Neuron (in vitro differentiated cells): ENCODE measurements at regions not wholly inside any gene's neighbourhood (a gene's known extent, or its start where the extent isn't known, plus 50 kb on each side); places are given as distances from the start of the nearest gene placed in this dataset.

Experiments used
- H2AFZ ChIP-seq: one replicate; pipeline ENCODE4 v1.6.1; 2013; ENCODE audit warnings: low read depth, mild to moderate bottlenecking, inconsistent platforms, low read length, moderate library complexity
- H3K27me3 ChIP-seq: one replicate; pipeline ENCODE4 v1.6.1; 2013; ENCODE audit warnings: low read length; ENCODE audit not compliant: insufficient read depth
- H3K36me3 ChIP-seq: one replicate; pipeline ENCODE4 v1.6.1; 2013; ENCODE audit warnings: low read length; ENCODE audit not compliant: insufficient read depth
- H3K4me1 ChIP-seq: one replicate; pipeline ENCODE4 v1.6.1; 2013; ENCODE audit warnings: low read length; ENCODE audit not compliant: insufficient read depth
- H3K4me3 ChIP-seq: 2 replicates; pipeline ENCODE4 v1.5.1; 2013; ENCODE audit warnings: mild to moderate bottlenecking, low read length, moderate library complexity
- H3K9me3 ChIP-seq: one replicate; pipeline ENCODE4 v1.6.1; 2013; ENCODE audit warnings: low read length

DNA sequence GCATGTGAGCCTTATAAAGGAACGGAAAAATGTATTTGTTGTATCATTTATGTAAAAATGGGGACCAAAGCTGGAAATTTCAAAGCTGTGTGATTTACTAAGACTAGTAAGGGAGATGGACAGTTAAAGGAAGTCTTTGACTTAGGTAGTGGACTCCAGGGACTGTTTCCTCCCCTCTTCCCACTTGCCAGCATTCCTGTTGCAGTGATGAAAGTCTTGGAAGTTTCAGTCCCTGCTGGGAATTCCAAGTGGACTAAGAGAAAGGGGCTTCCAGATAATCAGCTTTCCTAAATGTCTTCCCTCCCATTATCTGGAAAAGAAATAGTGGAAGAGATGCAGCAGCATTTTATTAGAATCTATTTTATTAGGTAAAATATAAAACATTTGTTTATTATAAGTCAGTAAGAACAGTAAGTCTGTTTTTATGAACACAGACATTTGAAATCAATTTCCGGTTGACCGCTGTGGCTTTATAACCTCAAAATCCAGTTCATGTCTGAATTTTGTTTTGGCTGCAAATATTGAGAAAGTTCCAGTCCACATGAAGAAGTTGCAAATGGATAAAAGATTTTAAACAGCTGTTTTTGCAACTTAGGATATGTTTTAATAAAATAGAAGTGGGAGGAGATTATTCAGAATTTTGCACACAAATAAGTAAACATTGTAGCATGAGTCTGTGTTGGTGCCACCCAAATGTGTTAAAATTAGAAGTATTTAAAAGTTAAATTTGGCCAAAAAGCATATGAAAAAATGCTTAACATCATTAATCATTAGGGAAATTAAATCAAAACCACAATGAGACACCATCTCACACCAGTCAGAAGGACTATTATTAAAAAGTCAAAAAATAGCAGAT is 141.8 kb downstream of the IL20RB start:
- H3K9me3 ChIP-seq = no peaks in the 10 kb centered on the region
- peaks cover 2% of the 10 kb centered on the region for H3K27me3 ChIP-seq
- no peaks in the 10 kb centered on the region for H3K4me1 ChIP-seq
- H3K4me3 ChIP-seq = no peak overlapping the region
- no peaks in the 10 kb centered on the region for H3K36me3 ChIP-seq
- H2AFZ ChIP-seq = no peak overlapping the region

DNA sequence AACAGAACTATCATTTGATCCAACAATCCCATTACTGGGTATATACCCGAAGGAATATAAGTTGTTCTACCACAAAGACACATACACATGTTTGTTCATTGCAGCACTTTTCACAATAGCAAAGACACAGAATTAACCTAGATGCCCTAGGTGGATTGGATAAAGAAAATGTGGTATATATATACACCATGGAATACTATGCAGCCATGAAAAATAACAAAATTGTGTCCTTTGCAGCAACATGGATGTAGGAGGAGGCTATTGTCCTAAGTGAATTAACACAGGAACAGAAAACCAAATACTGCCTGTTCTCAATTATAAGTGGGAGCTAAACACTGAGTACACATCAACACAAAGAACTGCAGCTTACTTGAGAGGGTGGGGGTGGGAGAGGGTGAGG is 142.5 kb downstream of the IL20RB start:
- Histone ChIP-seq H2AFZ (no peak overlapping the region), H3K27me3 (peaks cover 2% of the 10 kb centered on the region), H3K9me3 (no peaks in the 10 kb centered on the region), H3K36me3 (no peaks in the 10 kb centered on the region), H3K4me1 (no peaks in the 10 kb centered on the region), H3K4me3 (no peak overlapping the region)

DNA sequence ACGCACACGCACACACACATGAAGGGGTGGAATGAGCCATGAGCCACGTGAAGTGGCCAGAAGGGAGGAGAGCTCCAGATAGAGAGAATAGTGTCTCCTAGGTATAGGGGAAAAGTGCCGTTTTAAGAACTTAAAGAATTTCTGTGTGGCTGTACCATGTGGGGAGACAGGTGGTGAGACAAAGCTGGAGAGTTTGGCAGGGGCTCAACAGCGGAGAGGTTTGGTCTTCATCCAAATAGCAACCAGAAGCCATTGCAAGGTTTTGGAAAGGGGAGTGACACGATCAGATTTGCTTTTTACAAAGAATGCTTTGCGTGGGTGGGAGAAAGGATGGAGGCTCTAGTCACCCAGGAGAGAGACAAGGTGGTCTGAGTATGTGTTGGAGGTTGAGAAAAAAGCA is 146.0 kb downstream of the IL20RB start:
- Histone ChIP-seq H3K9me3 (no peaks in the 10 kb centered on the region), H3K4me3 (no peak overlapping the region), H3K4me1 (peaks cover 21% of the 10 kb centered on the region), H3K27me3 (peaks cover 2% of the 10 kb centered on the region), H3K36me3 (no peaks in the 10 kb centered on the region), H2AFZ (no peak overlapping the region)

DNA sequence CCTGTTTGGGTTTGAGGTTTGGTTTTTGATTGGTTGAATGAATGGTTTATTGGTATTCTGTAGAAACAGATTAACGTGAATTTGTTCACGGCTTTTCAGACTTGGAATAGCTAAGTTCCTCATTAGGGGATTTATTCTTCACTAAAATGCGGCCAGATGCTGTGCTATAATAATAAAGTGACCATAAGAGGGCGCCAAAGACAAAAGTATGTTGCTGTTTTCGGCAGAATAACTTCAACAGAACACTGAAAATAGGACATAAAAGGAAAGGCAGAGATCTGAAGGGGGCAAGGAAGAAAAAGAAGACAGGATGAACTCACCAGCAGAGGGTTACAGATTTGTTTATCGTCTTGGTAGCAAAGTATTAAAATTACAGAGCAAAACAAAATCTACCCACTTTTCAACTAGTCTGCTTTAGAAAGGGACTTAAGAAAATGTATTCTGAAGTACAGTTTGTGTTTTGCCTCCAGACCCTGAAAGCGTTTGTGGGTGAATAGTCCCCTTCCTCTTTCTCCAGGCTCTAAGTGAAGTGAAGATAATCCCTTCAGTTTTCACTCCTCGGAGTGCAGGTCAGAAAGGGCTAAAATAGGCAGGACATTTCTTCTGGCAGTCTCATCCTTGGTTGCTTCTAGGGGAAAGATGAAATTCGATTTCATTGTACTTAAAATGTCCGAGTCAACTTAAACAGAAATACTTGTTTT is 147.6 kb downstream of the IL20RB start:
- H3K36me3 ChIP-seq = no peaks in the 10 kb centered on the region
- peak overlapping the region; percentile 31 for H3K4me3 ChIP-seq
- peaks cover 21% of the 10 kb centered on the region for H3K4me1 ChIP-seq
- peak overlapping the region; percentile 27 for H2AFZ ChIP-seq
- no peaks in the 10 kb centered on the region for H3K27me3 ChIP-seq
- H3K9me3 ChIP-seq = no peaks in the 10 kb centered on the region

DNA sequence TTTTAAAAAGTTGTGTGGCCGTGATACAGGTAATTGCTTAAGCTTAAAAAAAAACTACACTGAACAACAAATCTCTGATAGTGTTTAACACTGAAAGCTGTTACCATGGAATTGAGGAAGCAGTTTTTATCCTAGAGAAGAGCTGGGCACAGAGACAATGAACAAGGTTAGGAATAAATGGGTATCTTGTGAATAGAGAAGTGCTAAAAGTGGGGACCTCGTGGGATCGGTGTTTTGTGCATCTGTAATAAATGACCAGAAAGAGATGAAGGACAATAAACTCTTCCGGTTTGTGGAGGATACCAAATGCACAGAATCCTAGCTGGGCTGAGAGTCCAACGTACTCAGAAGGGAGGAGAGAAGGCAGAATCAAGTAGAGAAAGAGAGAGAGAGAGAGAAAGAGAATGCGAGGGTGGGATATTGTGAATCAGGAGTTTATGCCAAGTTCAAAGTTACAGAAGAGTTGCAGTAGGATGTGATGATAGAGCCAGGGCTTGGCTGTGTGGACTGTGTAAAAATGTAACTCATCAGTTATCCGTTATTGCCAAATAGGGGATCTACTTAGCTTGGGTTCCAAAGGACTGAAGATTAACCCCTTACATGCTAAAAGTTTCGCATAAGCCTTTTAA is 148.9 kb downstream of the IL20RB start:
- Histone ChIP-seq H2AFZ (no peak overlapping the region), H3K4me3 (no peak overlapping the region), H3K4me1 (peaks cover 32% of the 10 kb centered on the region), H3K27me3 (no peaks in the 10 kb centered on the region), H3K9me3 (no peaks in the 10 kb centered on the region), H3K36me3 (no peaks in the 10 kb centered on the region)

DNA sequence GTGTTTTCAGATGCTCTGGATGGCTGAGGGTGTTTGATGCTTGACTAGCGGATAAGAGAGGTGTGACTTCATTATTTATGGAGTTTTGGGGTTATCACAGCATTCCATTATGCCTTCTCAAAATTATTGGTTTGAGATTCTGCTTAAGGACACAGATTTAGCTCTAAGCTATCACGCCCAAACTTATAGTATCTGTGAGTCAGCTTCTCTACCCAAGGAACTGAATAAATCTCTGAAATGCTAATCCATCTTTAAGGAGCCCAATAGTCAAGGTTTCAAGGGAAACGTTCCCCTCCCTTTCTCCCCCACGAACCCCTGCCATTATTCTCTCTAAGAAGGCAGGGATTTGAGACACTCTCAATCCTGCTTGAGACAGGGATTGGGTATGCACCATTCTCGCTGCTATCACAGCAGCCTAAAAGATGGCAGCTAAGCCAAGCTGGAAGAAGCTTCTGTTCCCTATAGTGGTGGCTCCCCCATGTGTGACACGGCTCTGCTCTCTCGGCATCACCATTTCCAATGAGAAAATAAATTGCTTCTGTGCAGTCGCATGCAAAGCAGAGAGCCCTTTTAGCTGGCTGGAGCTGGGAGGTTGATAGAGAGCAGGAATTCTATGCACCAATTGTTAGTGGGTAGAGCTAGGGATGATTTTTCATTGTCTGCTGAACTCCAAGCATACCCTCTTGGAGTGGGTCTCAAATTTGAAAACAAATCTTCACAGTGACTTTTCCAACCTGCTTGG is 151.1 kb downstream of the IL20RB start:
- Histone ChIP-seq H2AFZ (no peak overlapping the region), H3K27me3 (no peaks in the 10 kb centered on the region), H3K4me3 (no peak overlapping the region), H3K4me1 (peaks cover 35% of the 10 kb centered on the region), H3K9me3 (no peaks in the 10 kb centered on the region), H3K36me3 (no peaks in the 10 kb centered on the region)

DNA sequence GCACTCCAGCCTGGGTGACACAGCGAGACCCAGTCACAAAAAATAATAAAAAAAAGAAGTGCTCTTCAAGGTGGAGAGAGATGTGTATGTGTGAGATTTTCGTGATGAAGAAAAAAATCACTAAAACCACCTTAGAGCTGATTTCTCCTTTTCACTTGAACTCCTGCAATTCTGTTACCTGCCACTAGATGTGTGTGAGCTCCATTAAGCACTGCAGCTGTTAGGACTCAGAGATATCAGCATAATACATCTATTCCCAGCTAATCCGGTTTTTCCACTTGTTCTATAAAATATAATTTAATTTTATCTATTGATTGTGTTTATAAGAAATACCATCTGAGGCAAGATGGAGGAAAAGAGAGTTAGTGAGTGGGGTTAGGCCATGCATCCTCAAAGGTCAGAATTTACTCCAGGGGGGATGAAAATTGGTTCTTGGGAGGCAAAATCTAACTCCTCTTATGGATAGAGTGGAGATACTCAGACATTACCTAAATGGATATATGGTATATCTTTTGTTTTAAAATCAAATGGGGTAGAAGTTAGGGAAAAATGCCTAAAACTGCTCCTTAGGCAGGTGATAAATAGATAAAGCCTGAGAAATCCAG is 152.7 kb downstream of the IL20RB start:
- Histone ChIP-seq H3K27me3 (no peaks in the 10 kb centered on the region), H3K4me3 (no peak overlapping the region), H3K36me3 (no peaks in the 10 kb centered on the region), H2AFZ (no peak overlapping the region), H3K9me3 (no peaks in the 10 kb centered on the region), H3K4me1 (peaks cover 33% of the 10 kb centered on the region)

DNA sequence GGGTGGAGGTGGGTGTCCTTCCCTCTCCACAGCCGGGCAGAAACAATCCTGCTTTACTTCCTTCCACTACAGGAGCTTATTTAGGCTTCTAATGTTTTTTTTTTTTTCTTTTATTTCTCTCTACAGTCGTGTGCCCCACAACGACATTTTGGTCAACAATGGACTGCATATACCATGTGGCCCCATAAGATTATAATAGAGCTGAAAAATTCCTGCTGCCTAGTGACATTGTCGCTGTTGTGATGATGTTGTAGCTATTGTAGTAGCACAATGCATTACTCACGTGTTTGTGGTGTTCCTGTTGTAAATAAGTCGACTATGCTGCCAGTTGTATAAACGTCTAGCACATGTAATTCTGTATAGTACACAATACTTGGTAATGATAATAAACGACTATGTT is 153.7 kb downstream of the IL20RB start:
- no peaks in the 10 kb centered on the region for H3K36me3 ChIP-seq

DNA sequence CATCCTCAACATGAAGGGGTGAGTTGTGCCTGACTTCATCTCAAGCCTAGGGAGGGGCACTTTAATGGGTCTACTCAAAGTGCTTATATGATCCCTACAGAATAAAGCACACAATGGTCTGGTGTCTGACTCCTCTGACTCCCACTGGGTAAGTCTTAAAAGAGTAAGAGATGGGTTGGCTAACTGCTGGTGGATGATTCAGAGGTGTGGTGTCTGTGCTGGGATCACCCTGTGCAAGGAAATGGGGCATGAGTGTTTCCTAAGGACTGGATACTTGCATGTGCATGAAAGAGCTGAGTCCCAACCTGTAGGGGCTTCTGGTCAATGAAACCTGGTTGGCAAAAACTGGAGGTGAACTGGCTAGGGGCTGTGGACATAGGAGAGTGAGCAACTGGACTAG is 158.8 kb downstream of the IL20RB start:
- Histone ChIP-seq H3K4me3 (no peak overlapping the region), H3K36me3 (no peaks in the 10 kb centered on the region), H3K9me3 (no peaks in the 10 kb centered on the region), H2AFZ (no peak overlapping the region), H3K4me1 (peaks cover 3% of the 10 kb centered on the region), H3K27me3 (no peaks in the 10 kb centered on the region)

More for the DNA sequence above, 153.7 kb downstream of the IL20RB start:
- H3K4me1 ChIP-seq = peaks cover 23% of the 10 kb centered on the region
- no peak overlapping the region for H3K4me3 ChIP-seq
- H3K27me3 ChIP-seq = no peaks in the 10 kb centered on the region
- H2AFZ ChIP-seq = no peak overlapping the region
- no peaks in the 10 kb centered on the region for H3K9me3 ChIP-seq

DNA sequence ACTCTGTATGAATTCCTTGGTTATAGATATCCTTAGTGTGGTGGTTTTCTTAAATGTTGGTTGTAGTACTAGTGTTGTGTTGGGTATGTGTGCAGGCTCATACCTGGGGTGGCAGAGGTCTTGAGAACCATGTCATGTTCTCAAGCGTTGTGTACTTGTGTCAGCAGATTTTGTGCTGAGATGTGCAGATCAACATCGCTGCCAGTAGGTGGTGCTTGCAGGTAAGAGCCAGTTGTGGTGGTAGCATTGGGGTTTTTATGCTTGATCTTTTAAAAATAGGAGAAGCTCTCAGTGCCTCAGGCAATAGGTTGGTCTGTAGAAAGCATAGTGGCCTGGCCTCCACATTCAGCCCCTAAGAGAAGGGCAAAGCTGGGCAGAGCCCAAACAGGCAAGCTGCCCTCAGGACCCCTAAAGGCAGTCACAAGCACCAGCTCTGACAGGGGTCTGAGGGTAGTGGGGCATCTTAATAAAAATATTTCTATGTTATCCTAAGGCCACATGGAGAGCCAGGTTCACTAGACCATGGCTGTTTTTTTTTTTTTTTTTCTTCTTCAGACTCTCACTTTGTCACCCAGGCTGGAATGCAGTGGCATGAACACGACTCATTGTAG is 164.0 kb downstream of the IL20RB start:
- H3K27me3 ChIP-seq = no peaks in the 10 kb centered on the region
- no peak overlapping the region for H3K4me3 ChIP-seq
- no peaks in the 10 kb centered on the region for H3K4me1 ChIP-seq
- no peaks in the 10 kb centered on the region for H3K36me3 ChIP-seq
- H2AFZ ChIP-seq = no peak overlapping the region
- no peaks in the 10 kb centered on the region for H3K9me3 ChIP-seq

DNA sequence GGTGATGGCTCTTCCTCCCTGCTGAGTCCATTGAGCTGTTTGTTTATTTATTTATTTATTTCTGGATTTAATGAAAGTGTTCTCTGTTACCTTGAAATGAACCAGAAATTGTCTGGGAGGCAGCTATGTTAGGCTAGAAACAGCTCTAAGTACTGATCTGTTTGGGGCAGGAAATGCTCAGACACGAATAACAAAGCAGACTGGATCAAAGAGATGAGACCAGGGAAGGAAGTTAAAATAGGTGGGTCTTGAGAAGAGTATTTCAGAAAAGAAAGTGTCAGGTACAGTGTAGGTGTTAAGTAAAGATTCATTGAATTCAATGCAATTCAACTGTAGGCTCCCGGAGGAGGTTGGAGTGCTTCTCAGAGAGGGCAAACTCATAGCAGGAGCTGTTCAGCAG is 173.3 kb downstream of the IL20RB start:
- H3K36me3 ChIP-seq = no peaks in the 10 kb centered on the region
- no peaks in the 10 kb centered on the region for H3K27me3 ChIP-seq
- no peaks in the 10 kb centered on the region for H3K4me1 ChIP-seq
- no peak overlapping the region for H3K4me3 ChIP-seq
- H3K9me3 ChIP-seq = no peaks in the 10 kb centered on the region
- H2AFZ ChIP-seq = no peak overlapping the region

DNA sequence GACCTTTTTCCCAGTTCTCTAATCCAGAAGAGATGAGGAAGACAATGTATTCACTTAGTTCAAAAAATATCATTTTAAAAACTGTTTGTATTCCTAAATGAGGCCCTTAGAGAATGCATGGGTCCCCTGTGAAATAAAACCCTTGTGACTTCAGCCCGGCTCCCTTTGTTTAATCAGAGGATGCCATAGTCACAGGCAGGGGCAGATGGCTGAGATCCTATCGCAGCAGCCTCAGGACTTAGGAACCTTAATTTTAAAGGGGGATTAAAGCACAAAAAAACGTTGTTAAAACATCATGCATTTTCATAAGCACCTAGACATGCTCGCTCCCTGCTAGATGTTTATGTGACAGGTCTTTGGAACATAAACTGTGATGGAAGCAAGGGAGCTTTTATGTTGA is 176.6 kb downstream of the IL20RB start:
- no peak overlapping the region for H2AFZ ChIP-seq
- H3K36me3 ChIP-seq = no peaks in the 10 kb centered on the region
- no peaks in the 10 kb centered on the region for H3K27me3 ChIP-seq
- H3K4me1 ChIP-seq = no peaks in the 10 kb centered on the region
- H3K4me3 ChIP-seq = no peak overlapping the region
- H3K9me3 ChIP-seq = no peaks in the 10 kb centered on the region
